Muscle of leg (tissue), 3 donors: ENCODE measurements at regions not wholly inside any gene's neighbourhood (a gene's known extent, or its start where the extent isn't known, plus 50 kb on each side); places are given as distances from the start of the nearest gene placed in this dataset.

Experiments used
- DNase-seq: peaks from one replicate; pipeline ENCODE4 v3.0.0; 2013
- H3K27ac ChIP-seq: one replicate; pipeline ENCODE4 v1.5.1; 2013; ENCODE audit warnings: mild to moderate bottlenecking, low read length, control low read depth
- H3K27me3 ChIP-seq: one replicate; pipeline ENCODE4 v1.6.1; 2013; ENCODE audit warnings: low read length; ENCODE audit not compliant: control insufficient read depth, insufficient read depth
- H3K36me3 ChIP-seq: one replicate; pipeline ENCODE4 v1.6.1; 2013; ENCODE audit warnings: low read length; ENCODE audit not compliant: control insufficient read depth, insufficient read depth
- H3K4me1 ChIP-seq: one replicate; pipeline ENCODE4 v1.6.1; 2013; ENCODE audit warnings: low read length; ENCODE audit not compliant: control insufficient read depth, insufficient read depth
- H3K4me3 ChIP-seq: one replicate; pipeline ENCODE4 v1.5.1; 2013; ENCODE audit warnings: low read length, control low read depth
- H3K9me3 ChIP-seq: replicated peaks from 2 replicates; pipeline ENCODE4 v1.6.1; 2013; ENCODE audit warnings: low read depth, low read length; ENCODE audit not compliant: control insufficient read depth
- WGBS: methylation state at CpG from one replicate; pipeline ENCODE4 v1.1.5; 2013; ENCODE audit warnings: missing lambda C conversion rate; ENCODE audit not compliant: insufficient coverage; 5-methylcytosine and 5-hydroxymethylcytosine counted together

DNA sequence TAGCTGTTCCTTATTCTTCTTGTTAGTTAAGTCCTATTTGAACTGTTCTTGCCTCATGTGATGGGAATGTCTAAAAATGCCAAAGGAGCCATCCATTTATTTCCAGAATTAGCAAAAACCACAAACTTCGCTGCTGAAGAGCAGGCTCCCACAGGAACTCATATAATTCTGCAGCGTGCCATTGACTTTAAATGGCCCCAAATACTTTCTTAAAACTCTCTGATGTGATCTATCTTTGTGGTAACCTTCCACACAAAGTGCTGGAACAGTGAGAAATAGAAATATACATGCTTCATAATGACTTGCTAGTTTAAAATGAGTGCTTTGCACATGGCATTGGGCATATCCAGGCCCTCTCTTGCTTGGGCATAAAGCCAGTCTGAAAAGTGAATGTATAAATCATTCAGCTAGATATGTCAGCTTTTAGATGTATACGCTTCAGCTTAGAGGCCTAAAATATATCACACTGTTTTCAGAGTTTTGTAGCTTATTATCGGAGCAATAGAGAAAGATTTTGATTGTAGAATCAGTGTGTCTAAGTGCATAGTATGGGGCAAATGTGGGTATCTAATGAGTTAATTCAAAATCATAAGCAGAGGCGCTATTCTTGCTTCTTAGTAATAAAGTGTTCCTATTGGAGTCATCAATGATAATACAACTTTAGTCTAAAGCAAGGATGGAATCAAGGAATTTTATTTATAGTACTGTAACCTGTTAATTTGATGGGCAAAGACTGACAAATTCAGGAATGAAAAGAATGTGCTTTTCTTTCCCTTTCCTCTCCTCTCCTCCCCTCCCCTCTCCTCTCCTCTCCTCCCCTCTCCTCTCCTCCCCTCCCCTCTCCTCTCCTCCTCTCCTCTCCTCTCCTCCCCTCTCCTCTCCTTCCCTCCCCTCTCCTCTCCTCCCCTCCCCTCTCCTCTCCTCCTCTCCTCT lies 392.2 kb upstream of the ZFP42 start:
- WGBS: no CpG with 5 or more reads among the region's 5 CpGs
- H3K27ac ChIP-seq: no peak overlapping the region

DNA sequence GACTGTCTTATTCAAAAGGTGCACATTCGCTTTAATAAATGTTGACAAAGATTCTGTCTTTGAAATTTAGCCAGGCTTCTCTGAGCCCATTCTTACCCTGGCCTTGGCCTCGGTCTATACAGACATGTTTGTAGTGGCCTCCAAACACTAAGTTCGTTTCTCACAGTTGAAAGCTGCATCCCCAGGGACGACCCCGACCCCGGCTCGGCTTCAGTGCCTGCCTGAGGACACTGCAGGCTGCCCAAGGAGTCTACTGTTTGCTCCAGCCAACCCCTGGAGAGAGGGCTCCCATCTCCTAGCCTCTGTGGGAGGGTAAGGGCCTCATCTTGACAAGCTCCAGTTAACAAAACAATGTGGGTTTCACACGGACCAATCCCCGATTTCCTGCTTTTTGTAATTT lies 390.6 kb upstream of the ZFP42 start:
- Histone ChIP-seq H3K27ac (no peak overlapping the region), H3K9me3 (no peaks in the 10 kb centered on the region), H3K36me3 (no peaks in the 10 kb centered on the region), H3K4me3 (no peak overlapping the region), H3K27me3 (no peaks in the 10 kb centered on the region), H3K4me1 (peaks cover 3% of the 10 kb centered on the region)
- no peak for DNase-seq
- 58% methylated on average over 8 of the region's 9 CpGs for WGBS

More for the DNA sequence above, 392.2 kb upstream of the ZFP42 start:
- H3K36me3 ChIP-seq: no peaks in the 10 kb centered on the region
- H3K4me3 ChIP-seq: no peak overlapping the region
- no peaks in the 10 kb centered on the region for H3K27me3 ChIP-seq
- DNase-seq: no peak
- peaks cover 3% of the 10 kb centered on the region for H3K4me1 ChIP-seq
- no peaks in the 10 kb centered on the region for H3K9me3 ChIP-seq

GRCh38 chr4:187606581-187606980 lies 389.0 kb upstream of the ZFP42 start:
- peak; percentile 34 for DNase-seq
- no peak overlapping the region for H3K4me3 ChIP-seq
- H3K27ac ChIP-seq: no peak overlapping the region
- H3K9me3 ChIP-seq: no peaks in the 10 kb centered on the region
- no CpG with 5 or more reads among the region's 1 CpG for WGBS
- H3K4me1 ChIP-seq: peaks cover 3% of the 10 kb centered on the region
- H3K36me3 ChIP-seq: no peaks in the 10 kb centered on the region
- no peaks in the 10 kb centered on the region for H3K27me3 ChIP-seq

- no CpG with 5 or more reads among the region's 1 CpG for WGBS
- H3K4me3 ChIP-seq: no peak overlapping the region
- no peaks in the 10 kb centered on the region for H3K4me1 ChIP-seq
- no peak overlapping the region for H3K27ac ChIP-seq
- peak; percentile 12 for DNase-seq
- H3K27me3 ChIP-seq: no peaks in the 10 kb centered on the region
- H3K36me3 ChIP-seq: no peaks in the 10 kb centered on the region
- no peaks in the 10 kb centered on the region for H3K9me3 ChIP-seq
Observed at GRCh38 chr4:187608001-187608421, 387.6 kb upstream of the ZFP42 start.

GRCh38 chr4:187612301-187612700 lies 383.3 kb upstream of the ZFP42 start:
- Histone ChIP-seq H3K9me3 (no peaks in the 10 kb centered on the region), H3K27ac (no peak overlapping the region)
- WGBS: 79% methylated on average over 2 of the region's 8 CpGs

DNA sequence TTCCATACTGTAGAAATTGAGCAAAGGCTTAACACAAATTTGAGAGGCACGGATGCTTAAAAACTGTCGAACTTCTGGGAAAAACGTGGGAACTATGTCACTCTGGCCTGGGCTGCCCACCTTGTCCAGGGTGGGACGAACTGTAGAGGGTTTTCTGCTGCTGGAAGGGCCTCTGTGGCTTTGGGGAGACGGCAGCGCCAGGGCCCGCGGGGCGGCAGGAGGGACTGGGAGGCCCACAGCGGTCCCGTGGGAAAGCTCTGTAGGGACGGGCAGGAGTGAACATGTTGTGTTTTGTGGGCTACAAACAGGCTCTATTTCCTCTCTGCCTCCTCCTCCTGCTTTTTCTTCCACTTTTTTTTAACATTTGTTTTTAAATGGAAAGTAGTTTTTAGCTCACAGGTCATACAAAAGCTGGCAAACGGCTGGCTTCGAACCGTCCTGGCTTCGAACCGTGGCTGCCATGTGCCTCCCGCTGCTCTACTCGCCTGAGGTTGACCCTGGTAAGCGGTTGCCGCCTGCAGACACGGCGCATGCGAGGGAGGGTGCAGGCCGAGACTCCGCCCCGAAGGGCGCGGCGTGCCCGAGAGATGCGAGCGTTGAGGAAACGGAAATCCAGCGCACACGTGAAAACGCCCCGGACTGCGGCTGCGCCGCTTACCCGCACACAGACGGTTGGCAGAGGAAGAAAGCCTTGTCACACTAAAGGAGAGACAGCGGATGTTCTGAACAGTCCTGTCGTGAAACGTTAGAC lies 382.3 kb upstream of the ZFP42 start:
- DNase-seq: no peak
- no peaks in the 10 kb centered on the region for H3K9me3 ChIP-seq
- WGBS: 91% methylated on average over 32 of the region's 46 CpGs

More at GRCh38 chr4:187612301-187612700, 383.3 kb upstream of the ZFP42 start:
- no peak for DNase-seq
- Histone ChIP-seq H3K27me3 (no peaks in the 10 kb centered on the region), H3K36me3 (no peaks in the 10 kb centered on the region), H3K4me1 (no peaks in the 10 kb centered on the region), H3K4me3 (no peak overlapping the region)

DNA sequence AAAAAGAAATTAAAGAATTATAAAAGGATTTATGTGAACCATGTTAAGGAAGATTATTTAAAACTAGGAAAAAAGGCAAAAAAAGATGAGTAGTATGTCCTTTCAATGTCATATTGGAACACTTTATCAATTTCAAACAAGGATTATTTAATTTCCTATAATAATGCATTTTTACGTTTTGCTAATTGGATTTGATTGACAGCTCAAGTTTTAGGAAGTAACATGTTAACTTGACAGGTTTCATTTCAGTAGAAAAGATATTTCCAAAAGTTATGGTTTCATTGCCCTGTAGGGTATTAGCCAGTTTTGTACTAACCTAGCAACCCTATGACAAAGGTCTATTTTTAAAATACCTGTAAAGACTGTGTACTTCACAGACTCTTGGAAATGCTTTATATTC lies 379.6 kb upstream of the ZFP42 start:
- no peaks in the 10 kb centered on the region for H3K36me3 ChIP-seq
- H3K9me3 ChIP-seq: no peaks in the 10 kb centered on the region
- H3K27me3 ChIP-seq: no peaks in the 10 kb centered on the region
- no peak overlapping the region for H3K4me3 ChIP-seq
- no peak for DNase-seq
- no CpG with 5 or more reads among the region's 1 CpG for WGBS
- H3K27ac ChIP-seq: no peak overlapping the region
- no peaks in the 10 kb centered on the region for H3K4me1 ChIP-seq

More for the DNA sequence above, 382.3 kb upstream of the ZFP42 start:
- Histone ChIP-seq H3K27me3 (no peaks in the 10 kb centered on the region), H3K4me1 (no peaks in the 10 kb centered on the region), H3K36me3 (no peaks in the 10 kb centered on the region), H3K27ac (no peak overlapping the region), H3K4me3 (no peak overlapping the region)

- no peak overlapping the region for H3K4me3 ChIP-seq
- H3K27ac ChIP-seq: no peak overlapping the region
- DNase-seq: no peak
- no peaks in the 10 kb centered on the region for H3K9me3 ChIP-seq
- no peaks in the 10 kb centered on the region for H3K4me1 ChIP-seq
- no peaks in the 10 kb centered on the region for H3K27me3 ChIP-seq
- no peaks in the 10 kb centered on the region for H3K36me3 ChIP-seq
- WGBS: no CpG with 5 or more reads among the region's 1 CpG
Observed at GRCh38 chr4:187617113-187617512, 378.5 kb upstream of the ZFP42 start.

- no peaks in the 10 kb centered on the region for H3K27me3 ChIP-seq
- WGBS: no CpG with 5 or more reads among the region's 2 CpGs
- no peaks in the 10 kb centered on the region for H3K4me1 ChIP-seq
Observed at GRCh38 chr4:187618701-187619281, 376.8 kb upstream of the ZFP42 start.

DNA sequence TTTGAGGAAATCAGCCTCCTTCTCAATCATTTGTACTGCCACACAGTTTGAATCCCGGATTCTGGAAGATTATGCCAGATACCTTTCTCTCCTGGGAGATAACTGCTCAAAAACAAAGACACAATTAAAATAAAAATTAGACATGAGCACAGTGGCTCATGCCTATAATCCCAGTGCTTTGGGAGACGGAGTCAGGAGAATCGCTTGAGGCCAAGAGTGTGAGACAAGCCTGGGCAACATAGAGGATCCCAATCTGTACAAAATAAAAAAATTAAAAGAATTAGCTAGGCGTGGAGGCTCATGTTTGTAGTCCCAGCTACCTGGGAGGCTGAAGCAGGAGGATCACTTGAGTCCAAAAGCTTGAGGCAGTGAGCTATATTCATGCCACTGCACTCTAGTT lies 376.3 kb upstream of the ZFP42 start:
- DNase-seq: no peak
- H3K4me3 ChIP-seq: no peak overlapping the region
- WGBS: 90% methylated on average over 2 of the region's 4 CpGs
- no peaks in the 10 kb centered on the region for H3K36me3 ChIP-seq
- no peaks in the 10 kb centered on the region for H3K4me1 ChIP-seq
- H3K27me3 ChIP-seq: no peaks in the 10 kb centered on the region
- no peaks in the 10 kb centered on the region for H3K9me3 ChIP-seq
- H3K27ac ChIP-seq: no peak overlapping the region

More at GRCh38 chr4:187618701-187619281, 376.8 kb upstream of the ZFP42 start:
- no peaks in the 10 kb centered on the region for H3K9me3 ChIP-seq
- no peak overlapping the region for H3K4me3 ChIP-seq
- H3K36me3 ChIP-seq: no peaks in the 10 kb centered on the region
- H3K27ac ChIP-seq: no peak overlapping the region
- no peak for DNase-seq
